ENCODE measurements at regions not wholly inside any gene's neighbourhood (a gene's known extent, or its start where the extent isn't known, plus 50 kb on each side); places are given as distances from the start of the nearest gene placed in this dataset.

DNA sequence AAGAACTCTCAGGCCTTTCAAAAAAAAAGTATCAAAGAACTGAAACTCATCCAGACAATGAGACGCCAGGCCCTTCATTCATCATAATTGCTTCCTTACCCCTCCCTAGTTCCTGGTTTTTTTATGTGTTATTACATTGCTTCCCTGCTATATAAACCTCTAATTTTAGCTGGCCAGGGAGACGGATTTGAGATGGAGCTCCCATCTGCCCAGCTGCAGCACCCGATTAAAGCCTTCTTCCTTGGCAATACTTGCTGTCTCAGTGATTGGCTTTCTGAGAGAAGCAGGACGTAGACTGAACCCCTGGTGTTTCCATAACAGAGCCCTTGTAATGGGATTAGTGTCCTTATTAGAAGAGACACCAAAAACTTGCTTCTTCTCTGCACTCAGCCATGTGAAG is 62.4 kb downstream of the BARX1 start:
- TF ChIP-seq ZC3H10 (CRISPR knock-in tag; IDR thresholded peaks at IDR 0.05) (no peak), GLIS3 (CRISPR knock-in tag; IDR thresholded peaks at IDR 0.05) (no peak), SNAI2 (CRISPR knock-in tag; IDR thresholded peaks at IDR 0.05) (no peak), ARNTL (CRISPR knock-in tag; IDR thresholded peaks at IDR 0.05; ENCODE audit: borderline replicate concordance, low read depth) (no peak), ZNF70 (CRISPR knock-in tag; IDR thresholded peaks at IDR 0.05) (no peak), TOX (CRISPR knock-in tag; IDR thresholded peaks at IDR 0.05; ENCODE audit: borderline replicate concordance) (no peak), CREB5 (CRISPR knock-in tag; IDR thresholded peaks at IDR 0.05; ENCODE audit: low read depth) (no peak), CSRNP3 (CRISPR knock-in tag; IDR thresholded peaks at IDR 0.05) (no peak), TCF4 (CRISPR knock-in tag; IDR thresholded peaks at IDR 0.05; ENCODE audit: borderline replicate concordance) (no peak)
- no peak for ATAC-seq

- ATAC-seq = no peak
- TF ChIP-seq CSRNP3 (CRISPR knock-in tag; IDR thresholded peaks at IDR 0.05) (no peak), TCF4 (CRISPR knock-in tag; IDR thresholded peaks at IDR 0.05; ENCODE audit: borderline replicate concordance) (no peak), ESRRG (CRISPR knock-in tag; IDR thresholded peaks at IDR 0.05) (no peak), PATZ1 (CRISPR knock-in tag; IDR thresholded peaks at IDR 0.05; ENCODE audit: borderline replicate concordance) (no peak), PPARA (CRISPR knock-in tag; IDR thresholded peaks at IDR 0.05; ENCODE audit: borderline replicate concordance) (no peak), OSR1 (CRISPR knock-in tag; IDR thresholded peaks at IDR 0.05) (no peak), ZNF70 (CRISPR knock-in tag; IDR thresholded peaks at IDR 0.05) (no peak), POU6F1 (CRISPR knock-in tag; IDR thresholded peaks at IDR 0.05; ENCODE audit: borderline replicate concordance, low read depth) (no peak), BACH2 (CRISPR knock-in tag; IDR thresholded peaks at IDR 0.05; ENCODE audit: borderline replicate concordance) (no peak), CREB5 (CRISPR knock-in tag; IDR thresholded peaks at IDR 0.05; ENCODE audit: low read depth) (no peak), RARB (CRISPR knock-in tag; IDR thresholded peaks at IDR 0.05) (no peak), CSDC2 (CRISPR knock-in tag; IDR thresholded peaks at IDR 0.05) (no peak), ARNTL (CRISPR knock-in tag; IDR thresholded peaks at IDR 0.05; ENCODE audit: borderline replicate concordance, low read depth) (no peak), ISL1 (CRISPR knock-in tag; IDR thresholded peaks at IDR 0.05) (no peak), ZNF565 (CRISPR knock-in tag; conservative IDR thresholded peaks at IDR 0.05; ENCODE audit: low read depth) (no peak), TOX (CRISPR knock-in tag; IDR thresholded peaks at IDR 0.05; ENCODE audit: borderline replicate concordance) (no peak)
Observed at GRCh38 chr9:93891549-93892310, 63.4 kb downstream of the BARX1 start.

DNA sequence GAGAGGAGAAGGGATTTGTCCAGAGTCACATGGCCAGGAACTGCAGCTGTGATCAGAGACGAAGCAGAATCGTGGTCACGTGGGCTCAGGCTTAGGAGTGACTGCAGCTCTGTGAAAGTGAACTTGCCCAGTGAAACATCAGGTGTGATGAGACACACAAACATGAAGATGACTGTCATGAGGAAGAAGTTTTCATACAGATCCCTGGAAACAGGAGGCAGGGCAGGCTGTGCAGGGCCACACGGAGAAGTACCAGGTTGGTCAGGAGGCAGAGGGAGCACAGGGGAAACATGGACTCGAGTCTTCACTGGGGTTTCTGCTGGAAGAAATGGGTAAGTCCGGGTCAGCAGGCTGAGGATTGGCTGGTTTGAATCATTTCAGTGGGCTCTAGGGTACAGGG is 64.1 kb downstream of the BARX1 start:
- no peak for ATAC-seq
- TF ChIP-seq ARNTL (CRISPR knock-in tag; IDR thresholded peaks at IDR 0.05; ENCODE audit: borderline replicate concordance, low read depth) (no peak), ISL1 (CRISPR knock-in tag; IDR thresholded peaks at IDR 0.05) (no peak), ZFP30 (CRISPR knock-in tag; IDR thresholded peaks at IDR 0.05) (no peak), CREB5 (CRISPR knock-in tag; IDR thresholded peaks at IDR 0.05; ENCODE audit: low read depth) (no peak), TCF4 (CRISPR knock-in tag; IDR thresholded peaks at IDR 0.05; ENCODE audit: borderline replicate concordance) (no peak), TOX (CRISPR knock-in tag; IDR thresholded peaks at IDR 0.05; ENCODE audit: borderline replicate concordance) (no peak), PPARA (CRISPR knock-in tag; IDR thresholded peaks at IDR 0.05; ENCODE audit: borderline replicate concordance) (no peak), OSR1 (CRISPR knock-in tag; IDR thresholded peaks at IDR 0.05) (no peak), ESRRG (CRISPR knock-in tag; IDR thresholded peaks at IDR 0.05) (no peak), ZNF70 (CRISPR knock-in tag; IDR thresholded peaks at IDR 0.05) (no peak), RARB (CRISPR knock-in tag; IDR thresholded peaks at IDR 0.05) (no peak), POU6F1 (CRISPR knock-in tag; IDR thresholded peaks at IDR 0.05; ENCODE audit: borderline replicate concordance, low read depth) (no peak), ZNF565 (CRISPR knock-in tag; conservative IDR thresholded peaks at IDR 0.05; ENCODE audit: low read depth) (no peak), SNAI2 (CRISPR knock-in tag; IDR thresholded peaks at IDR 0.05) (no peak), BACH2 (CRISPR knock-in tag; IDR thresholded peaks at IDR 0.05; ENCODE audit: borderline replicate concordance) (no peak), CSDC2 (CRISPR knock-in tag; IDR thresholded peaks at IDR 0.05) (no peak), ZC3H10 (CRISPR knock-in tag; IDR thresholded peaks at IDR 0.05) (no peak)
